Tibial nerve (tissue), 3 donors: ENCODE measurements at regions not wholly inside any gene's neighbourhood (a gene's known extent, or its start where the extent isn't known, plus 50 kb on each side); places are given as distances from the start of the nearest gene placed in this dataset.

Experiments
- POLR2A ChIP-seq, 2 donors: fragments of 450-650 bp; IDR thresholded peaks; one replicate each; pipeline ENCODE4 v1.6.1; 2017; ENCODE audit warnings: antibody characterized with exemption in 2 of 2, mild to moderate bottlenecking in 2 of 2, moderate library complexity in 2 of 2
- TF ChIP-seq, protein P1 (sequence below), 5 experiments: fragments of 200-600 bp in 3 of 5; fragments of 450-650 bp in 2 of 5; sonication (generic) in 3 of 5; IDR thresholded peaks; one replicate each; pipeline ENCODE4 v1.5.1; 2016 to 2019; ENCODE audit warnings: antibody characterized with exemption in 5 of 5, mild to moderate bottlenecking in 3 of 5, moderate library complexity in 2 of 5

DNA sequence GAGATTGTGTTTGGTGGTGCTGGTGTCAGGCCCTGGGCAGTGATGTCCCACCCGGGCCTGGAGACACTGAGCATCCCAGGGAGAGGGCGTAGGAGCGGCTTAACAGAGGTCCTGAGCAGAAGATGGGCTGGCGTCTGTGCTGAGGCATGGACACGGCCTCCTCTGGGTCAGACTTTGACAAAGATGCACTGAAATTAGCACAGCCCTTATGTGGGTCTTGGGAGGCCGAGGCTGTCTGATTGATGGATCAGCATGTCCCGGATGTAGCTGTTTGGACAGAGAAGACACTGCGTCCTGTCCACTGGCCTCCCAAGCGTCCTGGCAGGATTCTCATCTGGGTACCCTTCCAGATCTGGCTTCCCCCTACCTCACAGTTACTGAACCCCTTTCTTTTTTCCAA is 159.4 kb downstream of the ANKRD30B start:
- TF ChIP-seq, protein P1, sequence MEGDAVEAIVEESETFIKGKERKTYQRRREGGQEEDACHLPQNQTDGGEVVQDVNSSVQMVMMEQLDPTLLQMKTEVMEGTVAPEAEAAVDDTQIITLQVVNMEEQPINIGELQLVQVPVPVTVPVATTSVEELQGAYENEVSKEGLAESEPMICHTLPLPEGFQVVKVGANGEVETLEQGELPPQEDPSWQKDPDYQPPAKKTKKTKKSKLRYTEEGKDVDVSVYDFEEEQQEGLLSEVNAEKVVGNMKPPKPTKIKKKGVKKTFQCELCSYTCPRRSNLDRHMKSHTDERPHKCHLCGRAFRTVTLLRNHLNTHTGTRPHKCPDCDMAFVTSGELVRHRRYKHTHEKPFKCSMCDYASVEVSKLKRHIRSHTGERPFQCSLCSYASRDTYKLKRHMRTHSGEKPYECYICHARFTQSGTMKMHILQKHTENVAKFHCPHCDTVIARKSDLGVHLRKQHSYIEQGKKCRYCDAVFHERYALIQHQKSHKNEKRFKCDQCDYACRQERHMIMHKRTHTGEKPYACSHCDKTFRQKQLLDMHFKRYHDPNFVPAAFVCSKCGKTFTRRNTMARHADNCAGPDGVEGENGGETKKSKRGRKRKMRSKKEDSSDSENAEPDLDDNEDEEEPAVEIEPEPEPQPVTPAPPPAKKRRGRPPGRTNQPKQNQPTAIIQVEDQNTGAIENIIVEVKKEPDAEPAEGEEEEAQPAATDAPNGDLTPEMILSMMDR (IDR thresholded peaks at IDR 0.05): no peak
- no peak for TF ChIP-seq POLR2A (IDR thresholded peaks at IDR 0.05)
